ENCODE measurements at regions not wholly inside any gene's neighbourhood (a gene's known extent, or its start where the extent isn't known, plus 50 kb on each side); places are given as distances from the start of the nearest gene placed in this dataset.

- TF ChIP-seq EP300 (IDR thresholded peaks at IDR 0.05) (no peak), CTCF (IDR thresholded peaks at IDR 0.05) (no peak)
Observed at GRCh38 chr14:85948153-85948552, 418.2 kb downstream of the FLRT2 start.
